Astrocyte of the spinal cord (primary cell): ENCODE measurements at regions not wholly inside any gene's neighbourhood (a gene's known extent, or its start where the extent isn't known, plus 50 kb on each side); places are given as distances from the start of the nearest gene placed in this dataset.

Experiments
- DNase-seq: peaks from one replicate; pipeline ENCODE4 v3.0.0; 2011; ENCODE audit warnings: low read depth, low spot score
- H3K4me3 ChIP-seq: 2 replicates; pipeline ENCODE4 v1.5.1; 2011; ENCODE audit warnings: low read depth, mild to moderate bottlenecking, low read length, moderate library complexity
- in situ Hi-C: cut with HindIII; loops from 2 replicates; pipeline ENCODE4 v1.10.0; 2017; ENCODE audit warnings: low sequenced_read_pairs
- TF ChIP-seq, protein P1 (sequence below): IDR thresholded peaks from 2 replicates; pipeline ENCODE4 v1.5.1; 2012; ENCODE audit warnings: low read depth, mild to moderate bottlenecking, low read length, inconsistent platforms

DNA sequence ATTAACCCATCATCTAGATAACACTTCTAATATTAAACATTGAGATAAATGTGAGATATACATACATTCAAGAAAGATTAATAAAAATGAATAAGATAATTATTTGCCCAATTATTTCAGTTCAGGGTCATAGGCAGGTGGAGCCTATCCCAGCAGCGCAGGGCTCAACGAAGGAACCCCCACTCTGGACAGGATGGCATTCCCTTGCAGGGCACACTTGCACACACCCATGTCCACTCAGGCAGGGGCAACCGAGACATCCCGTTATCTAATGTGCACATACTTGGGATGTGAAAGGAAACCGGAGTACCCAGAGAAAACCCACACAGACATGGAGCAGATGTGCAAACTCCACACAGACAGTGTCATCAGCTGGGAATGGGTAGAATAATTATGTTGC, 175.4 kb upstream of the CMC1 start:
- TF ChIP-seq, protein P1, sequence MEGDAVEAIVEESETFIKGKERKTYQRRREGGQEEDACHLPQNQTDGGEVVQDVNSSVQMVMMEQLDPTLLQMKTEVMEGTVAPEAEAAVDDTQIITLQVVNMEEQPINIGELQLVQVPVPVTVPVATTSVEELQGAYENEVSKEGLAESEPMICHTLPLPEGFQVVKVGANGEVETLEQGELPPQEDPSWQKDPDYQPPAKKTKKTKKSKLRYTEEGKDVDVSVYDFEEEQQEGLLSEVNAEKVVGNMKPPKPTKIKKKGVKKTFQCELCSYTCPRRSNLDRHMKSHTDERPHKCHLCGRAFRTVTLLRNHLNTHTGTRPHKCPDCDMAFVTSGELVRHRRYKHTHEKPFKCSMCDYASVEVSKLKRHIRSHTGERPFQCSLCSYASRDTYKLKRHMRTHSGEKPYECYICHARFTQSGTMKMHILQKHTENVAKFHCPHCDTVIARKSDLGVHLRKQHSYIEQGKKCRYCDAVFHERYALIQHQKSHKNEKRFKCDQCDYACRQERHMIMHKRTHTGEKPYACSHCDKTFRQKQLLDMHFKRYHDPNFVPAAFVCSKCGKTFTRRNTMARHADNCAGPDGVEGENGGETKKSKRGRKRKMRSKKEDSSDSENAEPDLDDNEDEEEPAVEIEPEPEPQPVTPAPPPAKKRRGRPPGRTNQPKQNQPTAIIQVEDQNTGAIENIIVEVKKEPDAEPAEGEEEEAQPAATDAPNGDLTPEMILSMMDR = no peak
- H3K4me3 ChIP-seq = no peak overlapping the region
- DNase-seq = no peak
- in situ Hi-C loops = no loop called here

DNA sequence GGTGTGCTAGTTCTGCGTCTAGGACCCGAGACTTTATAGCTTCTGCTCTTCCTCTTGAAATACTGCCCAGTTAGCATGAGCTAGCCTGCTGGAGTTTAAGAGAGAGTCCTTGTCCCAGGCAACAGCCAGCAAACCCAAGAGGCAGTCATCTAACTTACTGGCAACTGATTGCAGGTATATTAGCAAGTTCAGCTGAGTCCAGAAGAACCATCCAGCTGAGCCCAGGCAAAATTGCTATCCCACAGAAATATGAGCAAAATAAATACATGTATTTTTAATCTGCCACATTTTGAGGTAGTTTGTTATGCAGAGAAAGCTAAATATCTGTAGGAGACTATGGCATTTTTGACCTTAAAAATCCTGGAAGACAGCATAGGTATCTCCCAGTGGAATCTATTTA, 174.4 kb upstream of the CMC1 start:
- TF ChIP-seq, protein P1 = no peak
- no peak overlapping the region for H3K4me3 ChIP-seq
- in situ Hi-C loops = no loop called here
- DNase-seq = no peak

DNA sequence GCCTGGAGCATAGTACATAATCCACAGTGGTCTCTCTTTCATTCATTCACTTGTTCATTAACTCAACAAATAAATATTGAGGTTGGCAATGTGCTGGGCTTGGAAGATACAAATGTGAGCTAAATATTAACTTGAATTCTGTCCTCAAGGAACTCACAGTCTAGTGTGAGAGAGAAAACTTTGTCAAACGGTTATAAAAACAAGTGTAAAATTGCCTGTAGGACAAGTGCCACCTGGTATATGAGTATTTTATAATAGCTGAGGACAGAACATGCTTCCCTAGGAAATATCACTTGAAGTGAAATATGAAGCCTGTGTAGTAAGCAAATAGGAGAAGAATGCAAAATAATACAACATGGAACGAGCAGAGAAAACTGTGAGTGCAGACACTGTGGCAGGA, 173.1 kb upstream of the CMC1 start:
- in situ Hi-C loops = no loop called here
- no peak overlapping the region for H3K4me3 ChIP-seq
- DNase-seq = no peak
- TF ChIP-seq, protein P1 = no peak

DNA sequence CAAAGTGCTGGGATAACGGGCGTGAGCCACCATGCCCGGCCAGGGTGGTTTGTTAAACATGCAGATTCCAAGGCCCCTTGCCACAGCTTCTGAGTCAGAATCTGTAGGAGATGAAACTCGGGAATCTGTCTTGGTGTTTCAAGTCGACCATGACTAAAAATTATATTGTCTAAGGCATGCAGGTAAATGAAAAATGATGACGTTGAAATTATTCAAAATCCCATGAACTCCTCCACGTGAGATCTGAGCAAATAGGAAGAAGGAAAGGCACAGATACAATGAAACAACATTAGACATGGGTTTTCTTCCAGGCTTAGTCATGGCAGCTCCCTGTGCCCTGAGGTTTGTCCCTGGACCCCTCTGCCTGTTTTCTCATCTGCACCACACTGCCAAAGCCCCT, 172.0 kb upstream of the CMC1 start:
- DNase-seq = no peak
- no peak overlapping the region for H3K4me3 ChIP-seq
- TF ChIP-seq, protein P1 = no peak
- in situ Hi-C loops = no loop called here

DNA sequence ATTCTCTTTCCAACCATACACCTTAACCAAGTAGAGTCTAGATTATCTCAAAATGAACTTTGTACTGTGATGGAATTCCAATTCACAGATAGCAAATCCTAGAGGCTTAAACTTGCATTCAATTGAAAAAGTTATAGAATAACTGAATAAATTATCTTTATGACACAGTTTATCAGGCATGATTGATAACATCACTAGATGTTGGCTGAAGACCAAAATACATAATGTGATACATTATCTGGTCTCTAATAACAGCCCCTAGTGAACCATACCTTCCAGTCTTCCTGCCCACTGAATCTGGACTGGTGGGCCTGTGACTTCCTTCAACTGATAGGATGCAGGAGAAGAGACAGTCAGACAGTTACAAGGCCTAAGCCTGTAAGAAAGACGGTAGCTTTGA, 165.2 kb upstream of the CMC1 start:
- TF ChIP-seq, protein P1 = no peak
- DNase-seq = no peak
- no peak overlapping the region for H3K4me3 ChIP-seq
- in situ Hi-C loops = no loop called here

DNA sequence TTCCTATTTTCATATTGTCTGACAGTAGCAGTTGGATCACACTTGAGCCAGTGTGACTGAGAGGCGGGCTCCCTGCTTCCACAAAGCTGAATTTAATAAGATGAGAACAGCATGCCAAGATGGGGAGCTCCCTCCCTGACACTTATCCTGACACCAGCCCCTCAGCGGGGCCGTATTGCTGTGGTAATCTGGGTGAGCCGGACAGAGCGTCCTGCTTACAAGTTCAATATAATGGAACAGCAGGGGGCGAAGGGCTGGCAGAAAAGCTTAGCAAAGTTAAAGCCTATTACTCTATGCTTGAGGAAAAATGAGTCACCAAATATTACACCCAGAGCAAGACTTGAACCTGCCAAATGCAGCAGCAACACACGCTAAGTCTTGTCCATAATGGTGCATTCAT, 163.8 kb upstream of the CMC1 start:
- TF ChIP-seq, protein P1 = peak; percentile 17
- no peak overlapping the region for H3K4me3 ChIP-seq
- peak; percentile 61 for DNase-seq
- in situ Hi-C loops = no loop called here

DNA sequence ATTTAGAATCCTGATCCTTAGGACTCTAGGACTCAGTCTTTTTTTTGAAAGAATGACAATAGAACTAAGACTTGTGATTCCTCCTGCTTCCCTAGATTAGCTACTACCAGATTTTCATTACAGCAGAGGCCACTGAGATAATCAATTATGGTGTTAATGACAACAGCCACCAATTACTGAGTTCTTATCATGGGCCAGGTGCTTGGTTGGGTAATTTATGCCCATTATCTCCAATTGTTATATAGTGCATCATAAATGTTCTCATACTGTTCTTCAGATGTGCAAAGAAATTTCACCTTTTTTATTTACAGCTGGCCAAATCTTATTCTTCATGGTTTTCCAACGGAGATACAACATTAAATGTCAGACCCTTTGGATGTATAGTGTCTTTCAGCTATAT, 162.9 kb upstream of the CMC1 start:
- in situ Hi-C loops = no loop called here
- H3K4me3 ChIP-seq = no peak overlapping the region
- TF ChIP-seq, protein P1 = no peak
- DNase-seq = no peak
